Activated CD8-positive, alpha-beta T cell treated with anti-CD3 and anti-CD28 coated beads for 36 hours (primary cell): ENCODE measurements at regions not wholly inside any gene's neighbourhood (a gene's known extent, or its start where the extent isn't known, plus 50 kb on each side); places are given as distances from the start of the nearest gene placed in this dataset.

Experiments
- ATAC-seq: fragments of 200-7000 bp; cut with Tn5 transposase; one replicate; pipeline ENCODE4 v1.10.0; 2021; ENCODE audit warnings: mild to moderate bottlenecking, moderate library complexity
- CTCF ChIA-PET: fragments of 350-600 bp; sonication (Branson Sonifier 250); formaldehyde crosslinking; loops from one replicate; lab custom pipeline; 2021; ENCODE audit warnings: antibody characterized with exemption; lab: Charles Lee
- POLR2A ChIA-PET: fragments of 350-600 bp; sonication (Branson Sonifier 250); formaldehyde crosslinking; loops from one replicate; lab custom pipeline; 2021; ENCODE audit warnings: antibody characterized with exemption; lab: Charles Lee
- DNase-seq: peaks from one replicate; pipeline ENCODE4 v3.0.0-alpha.2; 2020
- H3K27ac Mint-ChIP-seq: one replicate; pipeline ENCODE4 v1.8.0; 2021; ENCODE audit warnings: mild to moderate bottlenecking, mixed read lengths
- H3K27me3 Mint-ChIP-seq: one replicate; pipeline ENCODE4 v1.8.0; 2021; ENCODE audit warnings: mixed read lengths
- H3K36me3 Mint-ChIP-seq: one replicate; pipeline ENCODE4 v1.8.0; 2021; ENCODE audit warnings: low read depth, mixed read lengths
- H3K4me1 Mint-ChIP-seq: one replicate; pipeline ENCODE4 v1.8.0; 2021; ENCODE audit warnings: low read depth, mixed read lengths
- H3K4me3 Mint-ChIP-seq: one replicate; pipeline ENCODE4 v1.8.0; 2021; ENCODE audit warnings: mild to moderate bottlenecking, moderate library complexity, mixed read lengths
- H3K9me3 Mint-ChIP-seq: one replicate; pipeline ENCODE4 v1.8.0; 2021; ENCODE audit warnings: mixed read lengths
- intact Hi-C: fragments of 100-400 bp; cut with micrococcal nuclease; formaldehyde crosslinking; loops from one replicate; pipeline ENCODE4 v1.10.0; 2022
- TF ChIP-seq, protein P1 (sequence below): fragments of 200-600 bp; IDR thresholded peaks from one replicate; pipeline ENCODE4 v1.8.0; 2022; ENCODE audit warnings: antibody characterized with exemption, mild to moderate bottlenecking

DNA sequence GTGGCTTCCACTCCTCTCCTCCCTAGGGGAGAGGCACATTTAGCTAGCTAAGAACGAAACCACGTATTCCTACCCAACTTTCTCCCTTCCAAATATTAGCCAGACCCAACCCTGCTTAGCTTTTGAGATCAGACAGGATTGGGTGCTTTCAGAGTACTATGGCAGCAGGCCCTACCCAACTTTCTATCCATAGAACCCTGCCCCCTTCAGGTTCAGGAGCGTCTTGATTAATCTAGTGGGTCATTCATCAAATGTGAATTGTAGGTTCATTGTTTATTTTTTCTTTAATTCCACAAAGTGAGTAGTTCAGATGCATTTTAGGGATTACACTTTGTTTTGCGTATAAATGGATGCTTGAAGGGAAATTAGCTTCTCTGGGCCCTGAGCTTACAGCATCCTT is 188.3 kb downstream of the MIB1 start:
- DNase-seq (no peak), ATAC-seq (no peak)
- Mint-ChIP-seq H3K36me3 (no peaks in the 10 kb centered on the region), H3K27me3 (peaks cover 6% of the 10 kb centered on the region), H3K4me3 (no peak overlapping the region), H3K27ac (no peak overlapping the region), H3K9me3 (no peaks in the 10 kb centered on the region), H3K4me1 (no peaks in the 10 kb centered on the region)
- TF ChIP-seq, protein P1, sequence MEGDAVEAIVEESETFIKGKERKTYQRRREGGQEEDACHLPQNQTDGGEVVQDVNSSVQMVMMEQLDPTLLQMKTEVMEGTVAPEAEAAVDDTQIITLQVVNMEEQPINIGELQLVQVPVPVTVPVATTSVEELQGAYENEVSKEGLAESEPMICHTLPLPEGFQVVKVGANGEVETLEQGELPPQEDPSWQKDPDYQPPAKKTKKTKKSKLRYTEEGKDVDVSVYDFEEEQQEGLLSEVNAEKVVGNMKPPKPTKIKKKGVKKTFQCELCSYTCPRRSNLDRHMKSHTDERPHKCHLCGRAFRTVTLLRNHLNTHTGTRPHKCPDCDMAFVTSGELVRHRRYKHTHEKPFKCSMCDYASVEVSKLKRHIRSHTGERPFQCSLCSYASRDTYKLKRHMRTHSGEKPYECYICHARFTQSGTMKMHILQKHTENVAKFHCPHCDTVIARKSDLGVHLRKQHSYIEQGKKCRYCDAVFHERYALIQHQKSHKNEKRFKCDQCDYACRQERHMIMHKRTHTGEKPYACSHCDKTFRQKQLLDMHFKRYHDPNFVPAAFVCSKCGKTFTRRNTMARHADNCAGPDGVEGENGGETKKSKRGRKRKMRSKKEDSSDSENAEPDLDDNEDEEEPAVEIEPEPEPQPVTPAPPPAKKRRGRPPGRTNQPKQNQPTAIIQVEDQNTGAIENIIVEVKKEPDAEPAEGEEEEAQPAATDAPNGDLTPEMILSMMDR: no peak
- intact Hi-C loops: no loop called here
- ChIA-PET CTCF (no interaction called here), POLR2A (no interaction called here)

DNA sequence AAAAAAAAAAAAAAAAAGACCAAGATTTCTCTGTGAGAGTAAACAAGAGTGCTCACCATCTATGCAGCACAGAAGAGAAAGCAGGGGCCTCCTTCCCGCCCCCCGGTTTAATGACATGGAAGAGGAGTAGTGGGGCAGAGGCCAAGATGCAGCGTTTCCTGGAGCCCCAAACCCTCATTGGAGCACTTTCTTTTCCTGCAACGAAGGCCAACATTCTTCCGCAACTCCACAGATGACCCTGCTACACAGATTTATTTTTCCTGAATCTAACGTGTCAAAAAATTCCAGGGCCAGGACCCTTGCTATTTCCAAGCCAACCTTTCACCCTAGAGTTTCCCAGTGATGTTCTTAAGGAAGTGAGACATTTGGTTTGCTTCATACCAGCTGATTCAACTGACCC is 189.6 kb downstream of the MIB1 start:
- Mint-ChIP-seq H3K4me1 (no peaks in the 10 kb centered on the region), H3K36me3 (no peaks in the 10 kb centered on the region), H3K27me3 (peaks cover 6% of the 10 kb centered on the region), H3K4me3 (no peak overlapping the region), H3K9me3 (no peaks in the 10 kb centered on the region), H3K27ac (no peak overlapping the region)
- TF ChIP-seq, protein P1: no peak
- DNase-seq: no peak
- CTCF ChIA-PET: no interaction called here
- POLR2A ChIA-PET: no interaction called here
- ATAC-seq: no peak
- intact Hi-C loops: no loop called here

DNA sequence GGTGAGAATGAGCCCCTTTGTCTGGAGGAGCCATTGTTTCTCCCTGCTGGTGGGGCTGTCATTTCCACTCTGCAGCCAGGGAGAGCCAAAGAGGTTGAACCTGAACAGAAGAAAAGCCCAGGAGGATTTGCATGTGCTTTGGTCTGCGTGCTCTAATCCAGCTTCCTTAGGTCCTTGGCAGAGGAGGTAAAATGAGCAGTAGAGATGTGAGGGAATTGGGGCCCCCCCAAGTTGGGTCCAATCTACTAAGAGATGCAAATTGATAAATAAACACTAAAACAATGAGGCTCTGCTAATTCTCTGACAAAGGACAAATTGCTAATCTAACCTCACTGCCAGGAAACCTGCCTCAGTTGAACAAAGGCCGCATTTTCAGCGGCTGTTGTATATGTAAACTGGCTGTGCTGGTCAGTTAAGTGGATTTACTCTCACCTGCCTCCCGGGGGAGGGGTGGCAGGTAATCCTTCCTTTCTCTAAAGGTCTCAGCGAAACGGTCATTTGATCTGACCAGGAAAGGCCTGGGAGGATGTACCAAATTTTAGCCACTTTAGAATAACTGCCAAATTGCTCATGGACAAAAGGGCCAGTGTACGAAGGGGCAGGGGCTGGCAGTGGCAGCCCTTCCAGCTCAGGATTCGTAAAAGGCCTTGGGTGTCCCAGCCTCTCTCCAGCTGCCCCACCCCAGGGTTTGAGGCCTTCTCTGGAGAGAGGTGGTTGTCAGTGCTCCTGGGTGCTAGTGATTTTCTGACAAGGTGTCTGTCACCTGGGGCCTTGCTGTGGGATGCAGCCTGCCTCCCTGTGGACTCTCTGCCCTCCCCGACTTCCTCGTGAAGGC is 193.6 kb downstream of the MIB1 start:
- no peak overlapping the region for H3K4me3 Mint-ChIP-seq
- H3K27me3 Mint-ChIP-seq: peaks cover 3% of the 10 kb centered on the region
- no peak for ATAC-seq
- intact Hi-C loops: no loop called here
- DNase-seq: no peak
- POLR2A ChIA-PET: no interaction called here
- no peaks in the 10 kb centered on the region for H3K36me3 Mint-ChIP-seq
- no peaks in the 10 kb centered on the region for H3K4me1 Mint-ChIP-seq
- CTCF ChIA-PET: interaction anchor here (1.4 kb wide), 1 partner anchor 44 kb away, joined by 3 read pairs; no protein-coding TSS in a partner anchor
- TF ChIP-seq, protein P1: no peak
- H3K9me3 Mint-ChIP-seq: no peaks in the 10 kb centered on the region
- H3K27ac Mint-ChIP-seq: no peak overlapping the region

DNA sequence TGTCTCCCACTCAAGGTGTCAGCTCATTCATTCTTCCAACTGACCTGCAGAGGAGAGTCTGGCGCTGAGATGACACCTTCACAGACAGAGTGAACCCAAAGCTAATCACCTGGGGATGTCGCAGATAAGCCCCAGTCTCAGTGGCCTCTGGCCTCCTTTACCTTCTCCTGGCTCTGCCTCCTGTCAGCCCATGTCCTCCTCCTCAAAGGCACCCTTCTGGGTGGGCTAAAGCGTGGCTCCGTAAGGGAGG is 194.1 kb downstream of the MIB1 start:
- DNase-seq: no peak
- no peak for ATAC-seq
- Mint-ChIP-seq H3K36me3 (no peaks in the 10 kb centered on the region), H3K27ac (no peak overlapping the region), H3K9me3 (no peaks in the 10 kb centered on the region), H3K27me3 (peaks cover 3% of the 10 kb centered on the region), H3K4me1 (no peaks in the 10 kb centered on the region), H3K4me3 (no peak overlapping the region)
- POLR2A ChIA-PET: no interaction called here
- intact Hi-C loops: no loop called here
- TF ChIP-seq, protein P1: no peak
- CTCF ChIA-PET: no interaction called here

DNA sequence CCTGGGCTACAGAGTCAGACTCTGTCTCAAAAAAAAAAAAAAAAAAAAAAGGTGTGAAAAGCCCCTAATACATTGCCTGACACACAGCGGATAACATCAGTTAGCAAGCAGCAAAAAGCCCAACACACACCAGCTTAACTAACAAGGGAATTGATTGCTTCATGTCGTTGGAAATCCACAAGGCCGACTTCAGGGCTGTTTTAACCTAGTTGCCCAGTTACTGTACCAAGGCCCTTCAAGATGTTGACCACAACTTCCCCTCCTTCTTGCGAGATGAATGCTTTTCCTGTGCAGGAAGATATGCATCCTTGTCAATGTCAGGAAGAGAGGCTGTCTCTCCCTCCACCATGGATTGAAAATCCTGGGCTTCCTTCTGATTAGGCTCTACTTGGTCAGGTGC is 202.9 kb downstream of the MIB1 start:
- peaks cover 3% of the 10 kb centered on the region for H3K27me3 Mint-ChIP-seq
- ChIA-PET POLR2A (no interaction called here), CTCF (no interaction called here)
- intact Hi-C loops: no loop called here
- no peaks in the 10 kb centered on the region for H3K4me1 Mint-ChIP-seq
- TF ChIP-seq, protein P1: no peak
- ATAC-seq (no peak), DNase-seq (no peak)
- no peak overlapping the region for H3K4me3 Mint-ChIP-seq
- no peaks in the 10 kb centered on the region for H3K9me3 Mint-ChIP-seq
- no peak overlapping the region for H3K27ac Mint-ChIP-seq
- no peaks in the 10 kb centered on the region for H3K36me3 Mint-ChIP-seq
